A172 (cell line): ENCODE measurements at regions not wholly inside any gene's neighbourhood (a gene's known extent, or its start where the extent isn't known, plus 50 kb on each side); places are given as distances from the start of the nearest gene placed in this dataset.
A peak's percentile ranks its signal among the peaks of the same experiment; 100 is the strongest.
"Not testable (repeated sequence)": the region's sequence is repeated elsewhere in the genome, so short reads cannot be mapped to it uniquely, and the experiment has no call there.

Experiments
- DNase-seq: peaks from one replicate; pipeline ENCODE4 v3.0.0-alpha.2; 2015; ENCODE audit warnings: low spot score

GRCh38 chr2:236415684-236416444 lies 151.7 kb upstream of the ASB18 start:
- DNase-seq: no peak

- DNase-seq: no peak
These were observed 152.5 kb upstream of the ACKR3 start for GRCh38 chr2:236417150-236417549.

GRCh38 chr2:236430584-236430983 lies 139.0 kb upstream of the ACKR3 start:
- DNase-seq: no peak

- no peak for DNase-seq
These were observed 135.0 kb upstream of the ACKR3 start for GRCh38 chr2:236434593-236434992.

DNA sequence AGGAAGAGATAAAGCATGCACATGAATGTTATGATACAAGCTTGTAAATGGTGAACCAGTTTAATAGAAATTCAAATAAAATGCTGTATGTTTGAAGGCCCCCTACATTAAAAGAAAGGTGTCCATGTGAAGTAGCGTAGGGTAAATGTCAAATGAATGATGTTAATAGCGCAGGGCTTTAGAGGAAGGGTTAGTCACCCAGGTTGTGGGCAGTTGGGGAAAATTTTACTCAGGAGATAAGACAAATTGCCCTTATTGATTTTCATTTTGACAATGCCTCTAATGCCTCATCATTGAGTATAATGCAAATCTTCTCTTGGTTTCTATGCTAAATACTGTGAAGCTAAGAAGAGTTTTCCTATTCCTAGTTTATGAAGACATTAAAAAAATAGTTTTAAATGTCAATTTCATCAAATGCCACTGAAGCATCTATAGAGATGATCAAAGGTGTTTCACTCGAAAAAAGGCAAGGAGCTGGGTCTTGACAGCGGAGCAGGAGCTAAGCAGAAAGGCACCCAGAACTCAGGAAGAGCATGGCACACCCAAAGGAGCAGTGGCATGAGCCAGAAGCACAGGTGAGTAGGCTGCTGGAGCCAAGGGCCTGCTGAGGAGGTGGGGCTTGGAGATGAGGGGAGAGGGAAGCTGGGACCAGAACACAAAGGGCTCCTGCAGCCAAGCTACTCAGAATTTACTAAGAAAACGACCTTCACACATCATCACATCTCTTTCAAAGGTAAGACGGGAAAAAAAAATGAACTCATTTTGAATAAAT lies 129.3 kb upstream of the ACKR3 start:
- DNase-seq: no peak

GRCh38 chr2:236444187-236444586 lies 125.4 kb upstream of the ACKR3 start:
- no peak for DNase-seq

DNA sequence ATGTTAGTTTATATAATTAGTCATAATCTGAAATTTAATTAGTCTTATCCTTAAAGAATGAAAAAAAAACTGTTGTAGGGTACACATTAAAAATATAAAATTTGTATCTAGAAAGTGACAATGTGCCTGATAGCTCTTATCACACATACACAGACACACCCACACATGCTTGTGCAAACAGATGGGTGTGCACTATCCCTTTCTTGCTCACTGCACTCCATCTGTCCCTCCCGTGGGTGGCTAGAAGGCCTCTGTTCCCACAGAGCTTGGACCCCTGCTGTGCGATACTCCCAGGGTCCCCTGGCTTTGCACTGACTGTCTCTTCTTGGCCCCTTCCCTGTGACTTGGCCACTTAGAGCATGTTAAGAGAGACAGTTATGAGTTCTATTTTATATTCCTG lies 123.9 kb upstream of the ACKR3 start:
- DNase-seq: no peak

DNA sequence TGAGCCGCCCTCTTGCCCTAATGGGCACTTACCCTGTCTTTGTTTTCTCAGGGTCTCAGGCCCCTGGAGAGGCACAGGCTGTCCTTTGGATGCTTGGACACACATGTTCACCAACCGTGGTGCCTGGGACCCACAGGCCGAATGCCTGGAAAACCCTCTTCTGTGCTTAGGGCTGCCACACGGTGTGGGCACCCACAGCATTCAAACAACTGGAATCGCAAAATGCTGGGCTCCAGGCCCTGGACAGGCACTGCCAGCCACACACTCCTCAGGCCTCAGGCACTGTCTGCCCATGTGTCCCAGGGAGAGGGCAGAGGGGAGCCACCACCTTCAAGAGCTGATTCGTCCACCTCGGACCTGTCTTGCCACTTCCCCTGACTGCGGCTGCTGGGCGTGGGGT lies 123.1 kb upstream of the ACKR3 start:
- DNase-seq: no peak

DNA sequence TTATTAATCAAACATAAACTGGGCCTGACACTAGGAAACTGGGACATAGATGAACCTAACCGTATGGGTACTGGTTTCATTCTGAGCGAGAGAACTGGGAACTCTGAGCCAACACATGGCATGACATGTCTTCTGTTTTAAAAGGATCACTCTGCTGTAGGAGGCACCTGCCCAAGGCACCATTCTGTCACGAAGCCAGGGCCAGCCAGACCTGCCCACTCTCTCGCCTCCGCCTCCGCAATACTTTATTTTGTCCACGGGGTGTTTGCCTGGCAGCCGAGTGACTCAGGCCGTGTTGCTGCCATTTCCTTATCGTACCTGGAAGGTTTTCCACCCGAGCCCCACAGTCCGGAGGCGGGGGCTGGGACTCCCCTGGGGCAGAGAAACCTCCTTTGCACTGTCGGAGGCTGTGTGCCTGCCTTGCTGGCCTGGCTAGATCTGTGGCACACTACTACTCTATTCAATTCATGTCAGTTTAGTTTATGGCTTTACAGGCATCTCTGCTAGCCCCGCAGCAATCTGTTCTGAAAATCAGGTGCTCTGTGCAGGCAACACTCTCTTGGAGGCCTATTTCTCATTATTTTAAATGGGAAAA lies 120.4 kb upstream of the ACKR3 start:
- DNase-seq: no peak

DNA sequence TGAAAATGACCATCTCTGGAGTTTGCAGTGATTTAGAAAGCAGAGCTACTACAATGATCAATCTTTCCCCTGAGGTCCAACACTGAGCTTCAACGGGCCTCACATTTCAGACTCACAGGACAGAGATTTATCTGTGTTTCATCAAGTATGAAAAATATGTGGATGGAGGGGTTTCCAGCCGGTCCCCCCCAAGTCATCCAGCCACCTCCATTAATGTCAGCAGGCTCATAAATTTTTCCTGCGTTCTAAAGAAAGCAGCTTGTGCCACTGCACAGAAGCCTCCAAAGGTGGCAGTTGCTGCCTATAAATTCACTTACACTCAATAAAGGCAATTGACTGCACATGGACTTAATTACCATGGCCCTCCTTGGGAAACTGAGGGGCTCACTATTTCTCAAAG lies 117.4 kb upstream of the ACKR3 start:
- no peak for DNase-seq

- DNase-seq: no peak
These were observed 115.5 kb upstream of the ACKR3 start for GRCh38 chr2:236454076-236454475.

DNA sequence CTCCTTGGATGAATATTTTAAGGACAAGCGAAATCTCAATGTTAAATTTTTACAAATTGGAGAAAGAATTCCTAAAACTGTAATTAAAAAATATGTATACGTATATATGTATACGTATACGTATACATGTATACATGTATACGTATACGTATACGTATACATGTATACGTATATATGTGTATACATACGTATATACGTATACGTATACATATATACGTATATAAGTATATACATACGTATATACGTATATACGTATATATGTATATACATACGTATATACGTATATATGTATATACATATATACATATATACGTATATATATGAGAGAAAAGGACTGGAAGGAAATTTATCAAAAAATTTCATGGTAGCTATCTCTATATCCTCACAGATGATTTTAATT lies 110.2 kb upstream of the ACKR3 start:
- no peak for DNase-seq

DNA sequence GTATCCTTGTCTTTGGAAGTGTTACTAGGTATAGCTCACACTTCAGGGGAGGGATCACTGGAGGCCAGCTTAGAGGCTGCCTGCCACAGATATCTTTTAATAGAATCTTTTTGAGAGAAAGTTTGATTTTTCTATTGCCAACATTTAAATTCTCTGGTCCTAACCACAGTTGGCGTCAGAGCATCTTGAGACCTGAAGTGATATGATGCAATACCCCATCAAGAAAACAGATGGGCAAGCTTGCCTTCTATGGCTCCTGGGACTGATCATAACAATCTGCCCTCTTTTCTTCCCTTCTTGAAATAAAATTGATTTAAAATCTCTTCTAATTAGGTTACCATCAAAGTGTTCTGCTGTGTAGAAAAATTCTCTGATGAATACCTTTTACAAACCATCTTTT lies 105.5 kb upstream of the ACKR3 start:
- no peak for DNase-seq

DNA sequence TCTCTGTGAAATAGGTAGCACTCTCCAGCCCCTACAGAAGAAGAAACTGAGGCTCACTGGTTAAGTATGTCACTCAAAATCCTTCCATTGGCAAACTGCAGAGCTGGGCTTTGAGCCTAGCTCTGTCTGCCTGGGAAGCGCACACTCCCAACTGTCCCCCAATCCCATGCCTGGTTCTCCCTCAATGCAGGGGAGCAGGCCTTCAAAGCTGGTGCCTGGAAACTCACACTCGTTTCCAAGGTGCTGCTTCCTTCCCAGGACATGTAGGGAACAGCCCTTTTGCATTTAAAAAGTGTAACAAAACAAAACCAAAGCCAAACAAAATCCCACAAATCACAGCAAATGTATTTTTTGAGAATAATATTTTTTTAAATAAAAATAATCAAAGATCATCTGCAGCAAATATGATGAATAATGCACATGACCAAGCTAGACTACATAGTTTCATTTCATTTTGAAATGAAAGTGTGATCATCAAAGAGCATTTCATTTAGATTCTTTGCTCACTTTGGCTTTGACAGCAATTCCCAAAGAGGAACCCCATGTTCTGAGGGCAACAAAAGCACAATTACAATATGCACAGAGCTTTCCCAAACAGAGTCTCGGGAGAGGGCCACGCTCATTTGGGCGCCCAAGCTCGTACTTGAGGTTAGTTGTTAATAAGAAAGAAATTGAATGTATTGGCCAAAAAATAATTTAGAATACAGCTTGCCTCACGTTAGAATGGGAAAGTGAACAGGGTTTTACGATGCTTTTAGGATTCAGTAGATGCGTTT lies 96.7 kb upstream of the ACKR3 start:
- no peak for DNase-seq

DNA sequence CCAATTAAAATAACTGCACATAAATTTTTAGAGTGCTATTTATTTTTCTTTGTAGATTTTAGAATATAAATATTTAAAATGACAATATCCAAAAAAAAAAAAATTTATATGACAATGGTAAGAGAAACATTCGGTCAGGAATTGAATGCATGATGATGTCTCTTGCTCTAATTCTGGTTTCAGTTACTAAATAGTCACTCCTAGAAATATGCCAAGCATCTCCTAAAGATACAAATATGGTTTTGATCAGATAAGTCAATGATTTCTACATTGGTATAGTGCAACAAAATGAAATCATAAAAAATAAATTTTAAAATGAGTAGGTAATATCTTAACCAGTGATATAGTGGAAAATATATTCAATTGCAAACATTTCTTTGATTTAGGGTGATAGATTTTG lies 95.9 kb upstream of the ACKR3 start:
- no peak for DNase-seq

GRCh38 chr2:236479814-236480213 lies 89.8 kb upstream of the ACKR3 start:
- DNase-seq: no peak

GRCh38 chr2:236483102-236483501 lies 86.5 kb upstream of the ACKR3 start:
- DNase-seq: no peak

DNA sequence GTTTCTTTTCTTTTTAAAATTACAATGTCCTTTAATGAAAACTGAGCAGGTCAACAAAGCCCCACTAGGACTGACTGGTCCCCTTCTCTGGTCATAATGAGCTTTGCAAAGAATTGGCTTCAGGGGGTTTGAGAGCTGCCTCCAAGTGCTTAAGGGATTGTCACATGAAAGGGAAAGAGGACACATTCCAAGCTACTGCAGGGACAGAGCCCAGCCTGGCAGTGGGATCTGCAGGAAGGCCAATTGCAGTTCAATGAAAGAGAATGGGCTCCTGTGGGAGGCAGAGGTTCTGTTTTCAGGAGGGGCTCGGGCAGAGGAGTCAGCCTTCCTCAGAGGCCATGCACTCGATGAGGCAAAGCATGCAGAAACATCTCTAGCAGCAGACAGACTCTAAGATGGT lies 84.1 kb upstream of the ACKR3 start:
- no peak for DNase-seq

DNA sequence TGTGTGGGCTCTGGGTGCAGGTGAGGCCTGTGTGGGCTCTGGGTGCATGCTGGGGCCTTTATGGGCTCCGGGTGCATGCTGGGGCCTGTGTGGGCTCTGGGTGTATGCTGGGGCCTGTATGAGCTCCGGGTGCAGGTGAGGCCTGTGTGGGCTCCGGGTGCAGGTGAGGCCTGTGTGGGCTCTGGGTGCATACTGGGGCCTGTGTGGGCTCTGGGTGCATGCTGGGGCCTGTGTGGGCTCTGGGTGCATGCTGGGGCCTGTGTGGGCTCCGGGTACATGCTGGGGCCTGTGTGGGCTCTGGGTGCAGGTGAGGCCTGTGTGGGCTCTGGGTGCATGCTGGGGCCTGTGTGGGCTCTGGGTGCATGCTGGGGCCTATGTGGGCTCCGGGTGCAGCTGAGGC lies 80.5 kb upstream of the ACKR3 start:
- DNase-seq: not testable (repeated sequence)

DNA sequence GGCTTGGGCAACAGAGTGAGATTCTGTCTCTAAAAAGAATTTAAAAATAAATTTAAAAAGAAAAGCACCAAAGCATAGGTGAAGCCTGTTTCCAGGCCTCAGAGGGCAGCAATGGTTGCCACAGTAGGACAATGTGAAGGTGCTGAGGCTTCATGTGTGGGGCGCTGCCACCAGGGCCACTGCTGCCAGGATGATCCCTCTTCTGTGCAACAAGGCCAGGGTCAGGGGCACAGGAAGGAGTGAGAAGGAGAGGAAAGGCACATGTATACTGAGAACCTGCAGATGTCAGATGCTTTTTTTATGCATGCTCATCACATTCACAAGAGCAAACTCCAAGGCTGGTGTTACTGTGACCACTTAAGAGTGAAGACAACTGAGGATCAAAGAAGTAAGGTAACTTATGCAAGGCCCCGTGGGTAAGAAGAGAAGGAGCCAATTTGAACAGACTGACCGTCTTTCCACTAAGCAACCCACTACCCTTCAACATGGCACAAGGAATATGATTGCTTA lies 79.7 kb upstream of the ACKR3 start:
- DNase-seq: no peak

GRCh38 chr2:236496340-236496739 lies 73.3 kb upstream of the ACKR3 start:
- DNase-seq: no peak

GRCh38 chr2:236498369-236498768 lies 71.3 kb upstream of the ACKR3 start:
- DNase-seq: peak; percentile 67
